IPS-11a (cell line): ENCODE measurements at regions not wholly inside any gene's neighbourhood (a gene's known extent, or its start where the extent isn't known, plus 50 kb on each side); places are given as distances from the start of the nearest gene placed in this dataset.
"Not testable (repeated sequence)": the region's sequence is repeated elsewhere in the genome, so short reads cannot be mapped to it uniquely, and the experiment has no call there.

Experiments
- H3K4me3 ChIP-seq: one replicate; pipeline ENCODE4 v1.5.1; 2013; ENCODE audit warnings: low read depth, low read length, control low read depth

DNA sequence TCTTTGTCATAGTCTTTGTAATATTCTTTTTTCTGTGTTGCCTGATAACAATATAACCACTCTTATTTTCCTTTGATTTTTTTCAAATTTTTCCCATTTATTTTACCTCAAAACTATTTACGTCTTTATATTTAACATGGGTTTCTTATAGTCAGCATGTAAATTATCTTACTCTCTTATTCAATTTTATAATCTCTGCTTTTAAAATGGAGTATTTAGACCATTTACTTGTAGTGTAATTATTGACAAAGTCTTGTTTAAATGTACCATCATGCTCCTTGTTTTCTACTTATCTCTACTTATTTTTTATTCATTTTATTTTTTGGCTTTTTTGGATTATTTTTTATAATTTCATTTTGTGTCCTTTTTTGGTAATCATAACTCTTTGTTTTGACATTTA, 476.5 kb upstream of the MAP3K7 start:
- H3K4me3 ChIP-seq = no peak overlapping the region

DNA sequence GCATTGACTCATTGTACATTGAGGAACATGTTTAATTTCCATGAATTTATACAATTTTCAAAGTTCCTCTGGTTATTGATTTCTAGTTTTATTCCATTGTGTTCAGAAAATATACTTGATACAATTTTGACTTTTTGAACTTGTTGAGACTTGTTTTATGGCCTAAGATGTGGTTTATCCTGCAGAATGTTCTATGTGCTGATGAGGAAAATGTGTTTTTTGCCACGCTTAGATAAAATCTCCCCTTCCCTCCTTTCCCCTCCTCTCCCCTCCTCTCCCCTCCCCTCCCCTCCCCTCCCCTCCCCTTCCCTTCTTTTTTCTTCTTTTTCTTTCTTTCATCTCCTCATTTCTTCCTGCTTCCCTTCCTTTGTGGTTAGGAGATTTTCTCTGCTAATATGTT, 470.8 kb upstream of the MAP3K7 start:
- no peak overlapping the region for H3K4me3 ChIP-seq

DNA sequence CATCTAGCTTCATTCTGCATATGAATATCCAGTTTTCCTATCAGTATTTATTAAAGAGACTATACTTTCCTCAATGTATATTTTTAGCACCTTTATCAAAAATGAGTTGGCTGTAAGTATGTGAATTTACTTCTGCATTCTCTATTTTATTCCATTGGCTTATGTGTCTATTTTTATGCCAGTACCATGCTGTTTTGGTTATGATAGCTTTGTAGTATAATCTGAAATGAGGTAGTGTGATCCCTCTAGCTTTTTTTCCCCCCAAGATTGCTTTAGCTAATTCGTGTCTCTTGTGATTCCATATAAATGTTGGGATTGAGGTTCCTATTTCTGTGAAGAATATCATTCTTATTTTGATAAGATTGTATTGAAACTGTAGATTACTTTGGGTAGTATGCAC, 469.1 kb upstream of the MAP3K7 start:
- H3K4me3 ChIP-seq = no peak overlapping the region

DNA sequence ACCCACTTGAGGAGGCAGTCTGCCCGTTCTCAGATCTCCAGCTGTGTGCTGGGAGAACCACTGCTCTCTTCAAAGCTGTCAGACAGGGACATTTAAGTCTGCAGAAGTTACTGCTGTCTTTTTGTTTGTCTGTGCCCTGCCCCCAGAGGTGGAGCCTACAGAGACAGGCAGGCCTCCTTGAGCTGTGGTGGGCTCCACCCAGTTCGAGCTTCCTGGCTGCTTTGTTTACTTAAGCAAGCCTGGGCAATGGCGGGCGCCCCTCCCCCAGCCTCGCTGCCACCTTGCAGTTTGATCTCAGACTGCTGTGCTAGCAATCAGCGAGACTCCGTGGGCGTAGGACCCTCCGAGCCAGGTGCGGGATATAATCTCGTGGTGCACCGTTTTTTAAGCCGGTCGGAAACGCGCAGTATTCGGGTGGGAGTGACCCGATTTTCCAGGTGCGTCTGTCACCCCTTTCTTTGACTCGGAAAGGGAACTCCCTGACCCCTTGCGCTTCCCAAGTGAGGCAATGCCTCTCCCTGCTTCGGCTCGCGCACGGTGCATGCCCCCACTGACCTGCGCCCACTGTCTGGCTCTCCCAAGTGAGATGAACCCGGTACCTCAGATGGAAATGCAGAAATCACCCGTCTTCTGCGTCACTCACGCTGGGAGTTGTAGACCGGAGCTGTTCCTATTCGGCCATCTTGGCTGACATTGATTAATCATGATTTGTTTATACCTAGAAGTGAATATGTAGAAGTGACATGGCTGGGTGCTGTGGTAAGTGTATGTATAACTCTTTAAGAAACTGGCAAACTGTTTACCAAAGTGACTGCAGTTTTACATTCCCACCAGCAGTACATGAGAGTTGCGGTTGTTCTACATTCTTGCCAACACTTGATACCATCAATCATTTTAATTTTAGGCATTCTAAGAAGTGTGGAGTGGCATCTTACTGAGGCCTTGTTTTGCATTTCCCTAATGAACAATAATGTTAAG, 465.9 kb upstream of the MAP3K7 start:
- not testable (repeated sequence) for H3K4me3 ChIP-seq

DNA sequence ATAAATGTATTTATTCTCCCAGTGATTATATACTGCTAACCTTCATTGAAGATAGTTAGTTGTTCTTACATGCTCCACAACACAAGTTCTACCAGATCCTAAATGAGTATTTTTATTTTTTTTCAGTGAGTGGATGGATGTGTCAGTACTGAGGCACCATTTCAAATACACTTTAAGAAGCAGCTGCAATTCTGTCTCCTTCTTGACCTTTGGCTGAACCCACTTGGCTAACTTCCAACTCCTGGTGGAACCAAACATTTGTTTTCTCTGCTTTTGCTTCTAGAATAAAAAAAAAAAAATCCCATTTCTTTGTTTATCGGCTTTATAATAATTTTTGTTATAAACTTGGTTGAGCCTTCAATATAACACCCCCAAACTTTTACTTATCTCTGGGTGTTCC, 458.3 kb upstream of the MAP3K7 start:
- H3K4me3 ChIP-seq = no peak overlapping the region

DNA sequence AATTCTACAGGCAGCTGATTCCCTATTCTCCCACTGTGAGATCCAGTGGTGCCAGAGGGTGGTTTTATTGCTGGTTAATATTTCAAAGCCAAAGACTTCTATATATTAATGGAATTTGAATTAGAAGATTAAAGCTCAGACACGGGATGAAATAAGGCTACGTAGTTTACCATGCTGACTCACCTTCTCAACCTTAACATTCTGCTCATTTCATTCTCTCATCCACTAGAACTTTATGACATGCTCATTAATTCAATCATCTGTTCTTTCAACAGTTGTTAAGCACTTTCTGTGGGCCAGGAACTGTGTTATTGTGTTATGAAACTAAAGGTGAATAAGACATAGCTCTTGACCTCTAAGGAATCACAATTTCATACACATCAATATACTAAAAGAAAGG, 456.9 kb upstream of the MAP3K7 start:
- H3K4me3 ChIP-seq = no peak overlapping the region

DNA sequence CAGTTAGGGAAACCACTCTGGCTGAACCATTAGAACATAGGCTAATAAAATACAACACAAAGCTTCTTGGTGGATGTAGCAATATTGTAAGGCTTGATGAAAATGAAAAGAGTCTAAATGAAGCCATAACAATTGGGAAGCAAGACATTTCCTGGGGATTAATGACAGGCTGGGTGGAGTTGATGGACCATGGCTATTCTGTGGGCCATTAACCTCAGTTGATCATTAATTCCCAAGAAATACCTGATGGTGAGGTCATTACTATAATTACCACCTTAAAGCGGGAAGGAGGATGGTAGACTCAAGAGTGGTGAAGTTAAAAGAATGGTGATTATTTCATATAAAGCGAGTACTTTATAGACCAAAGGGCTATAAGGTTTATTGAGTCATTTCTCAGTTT, 455.8 kb upstream of the MAP3K7 start:
- H3K4me3 ChIP-seq = no peak overlapping the region

DNA sequence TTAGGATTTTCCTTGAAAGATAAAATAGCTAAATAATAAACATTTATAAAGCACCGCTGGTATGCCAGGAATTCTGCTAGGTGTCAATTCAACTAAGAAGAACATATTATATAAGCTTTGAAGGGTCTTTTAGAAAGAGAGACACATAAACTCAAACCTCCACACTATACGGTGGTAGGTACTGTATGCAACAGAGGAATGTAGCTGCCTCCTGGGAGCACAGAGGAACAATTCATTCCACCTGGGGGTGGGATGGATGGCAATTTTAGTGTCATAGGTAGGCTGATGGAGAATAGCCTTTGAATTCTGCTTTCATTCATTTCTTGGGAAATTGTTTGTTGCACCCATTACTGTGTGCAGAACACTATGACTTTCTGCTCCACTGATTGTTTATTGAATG, 447.1 kb upstream of the MAP3K7 start:
- H3K4me3 ChIP-seq = no peak overlapping the region

DNA sequence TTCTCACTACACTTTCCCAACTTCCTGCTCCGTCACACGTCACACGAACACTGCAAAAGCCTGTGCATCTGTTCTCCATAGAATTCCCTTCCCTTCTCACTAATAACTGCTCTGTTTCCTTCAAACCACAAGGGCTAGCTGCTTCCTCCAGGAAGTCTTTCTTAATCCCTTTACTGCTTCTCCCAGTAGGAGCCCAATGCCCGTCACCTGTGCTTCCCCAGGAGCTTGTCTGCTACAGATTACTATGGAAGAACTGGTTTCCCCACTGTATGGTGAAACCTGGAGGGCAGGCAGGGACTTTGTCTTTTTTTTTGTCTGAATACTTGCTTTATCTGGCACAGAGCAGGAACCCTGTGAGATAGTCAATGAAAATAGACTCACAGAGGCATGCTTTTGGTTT, 444.7 kb upstream of the MAP3K7 start:
- H3K4me3 ChIP-seq = no peak overlapping the region

DNA sequence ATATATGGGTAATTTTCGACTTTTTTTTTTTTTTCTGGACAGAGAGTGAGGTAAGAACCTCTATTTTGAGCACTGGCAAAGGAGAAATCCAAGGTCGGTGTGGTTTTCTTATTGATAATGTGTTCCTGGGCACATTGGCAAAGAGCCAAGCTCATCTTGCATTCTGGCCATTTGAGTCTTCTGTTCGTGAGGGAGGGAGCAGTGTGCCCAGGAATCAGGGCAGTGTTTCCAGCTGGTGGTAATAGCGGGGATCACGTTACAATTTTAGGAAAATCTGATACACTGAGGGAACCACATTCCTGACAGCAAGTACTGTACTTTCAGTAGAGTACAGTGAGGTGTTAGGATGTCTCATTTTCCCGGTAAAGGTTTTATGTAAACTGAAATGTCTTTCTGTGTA, 442.3 kb upstream of the MAP3K7 start:
- H3K4me3 ChIP-seq = no peak overlapping the region

DNA sequence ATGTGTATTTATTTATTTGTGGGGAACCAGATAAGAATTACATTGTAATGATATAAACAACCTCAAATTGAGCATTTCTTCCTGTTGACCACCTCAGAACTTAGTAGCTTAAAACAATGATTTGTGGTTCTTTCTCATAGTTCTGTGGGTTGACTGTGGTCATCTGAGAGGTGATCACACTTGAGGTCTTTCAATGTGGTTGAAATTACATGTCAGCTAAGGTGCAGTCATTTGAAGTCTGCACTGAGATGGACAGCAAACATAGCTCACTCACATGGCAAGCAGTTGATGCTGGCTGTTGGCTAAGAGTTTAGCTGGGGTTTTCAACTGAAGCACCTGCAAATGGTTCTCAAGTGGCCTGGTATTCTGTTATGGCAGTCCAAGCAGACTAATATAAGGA, 436.7 kb upstream of the MAP3K7 start:
- no peak overlapping the region for H3K4me3 ChIP-seq

DNA sequence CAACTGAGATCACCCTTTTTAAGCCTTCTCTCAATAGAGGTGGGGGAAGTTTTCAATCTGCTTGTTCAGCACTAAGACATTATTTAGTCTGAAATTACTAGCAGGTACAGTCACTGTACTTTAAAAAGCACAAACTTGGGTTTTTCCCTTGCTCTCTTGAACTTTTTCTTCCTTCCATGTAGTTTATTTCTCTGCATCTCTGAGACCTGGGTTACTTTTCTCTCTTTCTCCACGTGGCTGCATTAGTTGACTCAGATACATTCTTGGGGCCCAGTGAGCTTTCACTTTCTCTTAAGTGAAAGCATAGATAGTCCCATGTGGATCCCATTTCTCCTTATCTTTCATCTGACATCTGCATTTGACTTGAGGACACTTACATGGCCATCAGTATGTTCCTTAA, 433.9 kb upstream of the MAP3K7 start:
- H3K4me3 ChIP-seq = no peak overlapping the region

DNA sequence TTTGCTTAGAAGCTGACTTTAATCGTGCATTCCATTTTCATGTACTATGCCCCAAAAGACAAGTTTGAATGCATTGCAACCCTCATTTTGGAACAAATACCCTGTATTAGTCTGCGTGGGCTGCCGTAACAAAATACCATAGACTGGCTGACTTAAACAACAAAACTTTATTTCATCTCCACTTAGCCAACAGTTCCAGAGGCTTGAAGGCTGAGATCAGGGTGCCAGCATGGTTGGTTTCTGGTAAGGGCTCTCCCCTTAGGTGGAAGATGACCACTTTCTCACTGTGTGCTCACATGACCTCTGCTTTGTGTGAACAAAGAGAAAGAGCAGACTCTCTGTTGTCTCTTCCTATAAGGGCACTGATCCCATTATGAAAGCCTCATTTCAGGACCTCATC, 431.7 kb upstream of the MAP3K7 start:
- no peak overlapping the region for H3K4me3 ChIP-seq

DNA sequence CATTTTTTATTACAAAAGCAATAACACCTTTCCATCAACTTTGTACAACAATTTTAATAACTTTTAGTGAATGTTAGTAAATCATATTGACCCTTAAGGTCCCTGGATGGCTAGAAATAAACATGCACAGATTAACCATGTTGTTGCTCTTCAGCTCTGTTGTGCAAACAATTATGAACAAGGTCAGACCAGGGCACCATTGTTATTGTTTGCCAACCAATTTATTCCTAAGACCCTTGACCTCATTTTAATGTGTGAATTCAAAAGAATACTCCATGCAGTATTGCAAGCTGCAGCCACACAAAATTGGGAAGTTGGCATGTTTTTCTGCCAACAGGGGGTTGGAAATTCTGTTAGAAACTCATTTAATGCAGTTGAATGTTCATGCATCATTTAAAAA, 426.6 kb upstream of the MAP3K7 start:
- no peak overlapping the region for H3K4me3 ChIP-seq

DNA sequence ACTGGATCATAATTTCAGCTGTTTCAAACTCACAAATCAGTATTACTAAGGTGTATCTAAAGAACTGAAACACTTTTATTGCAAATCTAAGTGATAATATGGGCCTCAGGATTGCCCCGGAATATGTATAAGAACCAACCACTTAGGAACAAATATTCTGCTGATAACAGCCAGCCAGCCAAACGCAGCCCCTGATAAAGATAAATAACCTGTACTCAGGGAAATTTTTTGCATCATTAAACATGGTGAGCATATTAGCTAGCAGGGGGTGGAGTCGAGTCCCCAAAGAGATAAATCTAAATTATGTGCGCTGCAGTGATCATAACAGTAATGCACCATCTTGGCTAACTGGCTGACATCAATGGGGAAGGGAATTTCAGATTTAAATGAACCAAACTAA, 410.2 kb upstream of the MAP3K7 start:
- H3K4me3 ChIP-seq = no peak overlapping the region

DNA sequence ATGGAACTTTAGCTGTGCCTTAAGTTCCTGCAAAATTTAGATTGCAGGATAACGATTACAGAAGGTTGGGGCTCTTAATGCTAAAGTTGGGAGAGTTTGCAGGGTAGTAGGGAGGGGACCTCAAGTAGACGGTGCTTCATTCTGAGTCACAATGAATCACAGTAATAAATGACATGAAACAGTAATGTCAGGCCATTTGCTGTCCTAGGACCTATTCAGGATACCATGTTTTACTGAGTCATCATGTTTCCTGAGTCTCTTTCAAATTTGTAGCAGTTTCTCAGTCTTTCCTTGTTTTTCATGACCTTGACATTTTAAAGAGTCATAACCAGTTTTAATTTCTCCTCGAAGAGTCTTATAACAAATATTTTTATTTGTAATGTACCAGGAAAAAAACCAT, 406.9 kb upstream of the MAP3K7 start:
- no peak overlapping the region for H3K4me3 ChIP-seq

DNA sequence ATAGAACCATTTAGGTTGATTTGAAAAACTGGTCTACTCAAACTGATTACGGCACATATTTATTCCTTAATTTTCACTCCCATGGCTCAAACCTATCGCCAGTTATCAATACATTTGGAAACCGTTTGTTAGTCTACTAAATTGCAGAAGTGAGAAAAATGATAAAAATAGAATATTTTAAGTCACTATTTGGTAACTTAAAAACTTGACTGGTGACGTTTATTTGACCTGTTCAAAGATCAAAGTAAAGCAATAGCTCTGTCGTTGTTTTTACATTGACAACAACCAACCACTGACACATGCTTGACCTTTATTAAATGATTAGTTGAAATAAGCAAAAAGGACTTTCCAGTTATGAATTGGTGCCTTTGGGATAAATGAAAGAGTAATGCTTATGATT, 402.9 kb upstream of the MAP3K7 start:
- H3K4me3 ChIP-seq = no peak overlapping the region

DNA sequence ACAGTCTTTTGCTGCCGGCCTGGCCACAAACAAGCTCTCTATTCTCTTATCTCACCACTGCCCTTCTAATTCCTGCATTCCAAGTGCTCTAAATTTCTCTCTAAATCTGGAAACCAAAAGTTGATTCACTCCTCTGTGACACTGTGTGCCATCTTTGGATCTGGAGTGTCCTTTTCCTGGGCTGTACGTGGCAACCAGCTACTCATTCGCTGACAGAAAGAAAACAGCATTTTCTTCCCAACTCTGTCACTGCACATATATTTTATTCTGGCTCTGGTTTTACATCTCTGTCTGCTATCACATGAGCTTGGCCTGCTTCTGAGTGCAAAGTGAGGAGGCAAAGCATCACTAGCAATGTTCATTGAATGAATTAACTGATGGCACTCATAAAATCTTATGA, 397.2 kb upstream of the MAP3K7 start:
- H3K4me3 ChIP-seq = no peak overlapping the region

DNA sequence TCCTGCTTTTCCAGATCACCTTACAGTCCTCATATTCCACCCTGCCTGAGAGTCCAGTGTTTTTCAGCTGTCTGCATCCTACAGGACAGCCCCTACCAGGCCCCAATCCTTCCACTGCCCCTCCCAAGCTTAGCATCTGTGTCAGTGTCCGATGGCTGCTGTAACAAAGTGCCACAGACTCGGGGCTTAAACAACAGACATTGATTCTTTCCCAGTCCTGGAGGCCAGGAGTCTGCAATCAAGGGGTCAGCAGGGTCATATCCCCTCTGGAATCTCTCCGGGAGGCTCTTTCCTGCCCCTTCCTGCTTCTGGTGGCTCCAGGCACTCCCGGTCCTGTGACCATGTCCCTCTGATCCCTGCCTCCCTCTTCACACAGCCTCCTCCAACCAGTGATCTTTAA, 396.6 kb upstream of the MAP3K7 start:
- H3K4me3 ChIP-seq = no peak overlapping the region

DNA sequence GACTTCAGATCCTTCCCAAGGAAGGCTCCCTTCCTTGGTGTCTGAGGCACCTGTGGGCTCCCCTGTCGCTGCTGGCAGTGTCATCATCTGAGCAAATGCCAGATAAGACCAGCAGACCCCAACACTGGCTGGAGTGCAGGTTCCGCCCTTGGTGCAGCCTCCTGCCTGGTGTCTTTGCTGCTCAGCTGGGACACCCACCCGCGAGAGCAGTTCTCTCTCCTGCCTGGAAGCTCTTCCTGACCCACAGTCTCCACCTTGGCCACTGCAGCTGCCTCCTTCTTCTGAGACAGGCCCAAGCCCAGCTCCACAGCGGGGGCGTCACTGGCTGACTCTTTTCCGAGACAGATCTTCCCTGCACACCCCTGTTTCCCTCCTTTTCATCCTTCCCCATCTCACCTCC, 395.7 kb upstream of the MAP3K7 start:
- H3K4me3 ChIP-seq = no peak overlapping the region

DNA sequence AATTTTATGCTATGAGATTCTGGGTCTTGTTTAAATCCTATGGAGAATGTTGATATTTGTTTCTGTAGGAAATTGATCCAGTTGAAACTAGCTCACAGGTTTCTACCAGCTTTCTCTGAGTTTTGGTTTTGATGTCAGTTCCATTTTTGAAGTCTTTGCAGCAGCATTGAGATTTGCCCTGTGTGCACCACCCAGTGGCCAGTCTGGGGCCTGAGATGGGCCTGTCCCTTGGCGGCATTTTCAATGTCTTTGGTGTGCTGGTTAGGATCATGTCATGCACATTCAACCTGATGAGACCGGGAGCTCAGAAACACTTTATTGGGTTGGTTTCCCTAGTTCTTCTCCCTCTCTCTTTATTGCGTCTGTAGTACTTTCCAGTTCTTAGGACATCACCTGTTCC, 395.2 kb upstream of the MAP3K7 start:
- H3K4me3 ChIP-seq = no peak overlapping the region

DNA sequence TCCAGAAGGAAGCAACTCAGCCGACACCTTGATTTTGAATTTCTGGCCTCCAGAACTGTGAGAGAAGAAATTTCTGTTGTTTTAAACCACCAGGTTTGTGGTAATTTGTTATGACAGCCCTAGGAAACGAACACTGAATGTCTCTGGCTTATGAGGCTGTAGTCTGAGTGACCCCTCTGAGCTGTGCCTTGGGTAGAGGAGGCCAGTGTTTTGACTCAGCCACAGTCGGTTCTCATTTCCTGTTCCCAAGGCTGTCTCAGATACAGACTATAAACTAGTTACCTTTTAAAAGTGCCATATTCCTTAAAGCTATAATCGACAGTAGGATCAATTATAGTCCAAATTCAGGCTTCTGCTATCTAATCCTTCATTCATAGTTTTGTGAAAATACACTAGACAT, 391.2 kb upstream of the MAP3K7 start:
- H3K4me3 ChIP-seq = no peak overlapping the region

DNA sequence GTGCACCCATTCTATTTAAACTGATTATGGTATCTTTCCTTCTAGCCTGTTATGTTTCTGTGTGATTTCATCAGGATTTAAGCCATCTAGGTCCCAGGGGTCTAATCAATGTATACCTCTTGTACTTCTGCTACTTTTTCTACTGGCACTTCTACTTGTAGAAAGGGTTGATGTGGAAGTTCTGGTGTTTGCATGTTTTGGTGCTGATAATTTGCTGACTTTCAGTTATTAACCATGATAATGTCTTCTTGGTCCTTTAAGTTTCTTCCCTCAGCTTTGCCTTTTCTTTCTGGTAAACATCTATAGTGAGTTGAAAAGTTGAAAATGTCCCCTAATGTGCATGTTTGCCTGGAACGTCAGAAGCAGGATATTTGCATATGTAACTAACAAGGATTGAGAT, 390.6 kb upstream of the MAP3K7 start:
- no peak overlapping the region for H3K4me3 ChIP-seq
